CD14-positive monocyte (primary cell): ENCODE measurements at regions not wholly inside any gene's neighbourhood (a gene's known extent, or its start where the extent isn't known, plus 50 kb on each side); places are given as distances from the start of the nearest gene placed in this dataset.

ENCODE experiments used
- DNase-seq, 3 donors: peaks; one replicate each; pipeline ENCODE4 v3.0.0-alpha.2; 2011 to 2022
- H2AFZ ChIP-seq: 2 replicates; pipeline ENCODE4 v1.6.0; 2012; ENCODE audit warnings: mild to moderate bottlenecking, low read depth, low read length, inconsistent platforms; ENCODE audit not compliant: insufficient read depth, poor library complexity, severe bottlenecking
- H3K27ac ChIP-seq, 2 donors: 1 replicate in 1 of 2; 2 replicates in 1 of 2; pipeline ENCODE4 v1.5.1; 2012 to 2013; ENCODE audit warnings: low read length in 2 of 2, control low read depth in 1 of 2, inconsistent platforms in 1 of 2, low read depth in 1 of 2, mild to moderate bottlenecking in 1 of 2
- H3K27me3 ChIP-seq, 2 donors: one replicate each; pipeline versions ENCODE4 v1.6.0 to v1.6.1; 2011 to 2013; ENCODE audit warnings: low read length in 2 of 2; ENCODE audit not compliant: control insufficient read depth in 2 of 2, insufficient read depth in 2 of 2
- H3K36me3 ChIP-seq, 2 donors: replicated peaks in 1 of 2; 1 replicate in 1 of 2; 2 replicates in 1 of 2; pipeline versions ENCODE4 v1.5.1 to v1.6.1; 2012 to 2013; ENCODE audit warnings: low read length in 2 of 2, control low read depth in 1 of 2, inconsistent platforms in 1 of 2, mild to moderate bottlenecking in 1 of 2; ENCODE audit not compliant: insufficient read depth in 2 of 2, control insufficient read depth in 1 of 2
- H3K4me1 ChIP-seq, 2 donors: 1 replicate in 1 of 2; 2 replicates in 1 of 2; pipeline versions ENCODE4 v1.5.1 to v1.6.1; 2012 to 2013; ENCODE audit warnings: low read length in 2 of 2, control low read depth in 1 of 2, inconsistent platforms in 1 of 2, mild to moderate bottlenecking in 1 of 2, moderate library complexity in 1 of 2; ENCODE audit not compliant: insufficient read depth in 2 of 2, control insufficient read depth in 1 of 2
- H3K4me2 ChIP-seq: replicated peaks from 2 replicates; pipeline ENCODE3; 2012; ENCODE audit warnings: low read length, moderate library complexity, mild to moderate bottlenecking; ENCODE audit not compliant: poor library complexity, severe bottlenecking; ENCODE audit errors: extremely low read depth
- H3K4me3 ChIP-seq, 3 experiments: fragments of 200-600 bp in 1 of 3; sonication (generic) in 1 of 3; replicated peaks in 1 of 3; 1 replicate in 2 of 3; 2 replicates in 1 of 3; pipeline ENCODE4 v1.5.1; 2011 to 2013; ENCODE audit warnings: low read length in 3 of 3, mild to moderate bottlenecking in 3 of 3, control low read depth in 2 of 3, low read depth in 2 of 3, inconsistent platforms in 1 of 3, moderate library complexity in 1 of 3
- H3K79me2 ChIP-seq: 2 replicates; pipeline ENCODE4 v1.6.0; 2012; ENCODE audit warnings: mild to moderate bottlenecking, control low read depth, inconsistent platforms, low read length, moderate library complexity; ENCODE audit not compliant: insufficient read depth
- H3K9ac ChIP-seq: 2 replicates; pipeline ENCODE4 v1.6.0; 2017; ENCODE audit warnings: low read length, mild to moderate bottlenecking; ENCODE audit not compliant: insufficient read depth, poor library complexity, severe bottlenecking
- H3K9me3 ChIP-seq, 2 donors: replicated peaks in 1 of 2; 1 replicate in 1 of 2; 2 replicates in 1 of 2; pipeline versions ENCODE4 v1.5.1 to v1.6.1; 2012 to 2013; ENCODE audit warnings: low read length in 2 of 2, control low read depth in 1 of 2; ENCODE audit not compliant: control insufficient read depth in 1 of 2, insufficient read depth in 1 of 2
- H4K20me1 ChIP-seq: 2 replicates; pipeline ENCODE4 v1.6.0; 2012; ENCODE audit warnings: mild to moderate bottlenecking, low read length, control low read depth, moderate library complexity; ENCODE audit not compliant: insufficient read depth
- H3K27ac Mint-ChIP-seq, 7 donors: one replicate each; pipeline ENCODE4 v1.8.0; 2020; ENCODE audit warnings: mild to moderate bottlenecking in 7 of 7, mixed read lengths in 7 of 7, moderate library complexity in 6 of 7, inconsistent platforms in 2 of 7
- H3K27me3 Mint-ChIP-seq, 3 donors: one replicate each; pipeline ENCODE4 v1.8.0; 2021 to 2022; ENCODE audit warnings: low read depth in 3 of 3, mild to moderate bottlenecking in 3 of 3, mixed read lengths in 3 of 3, moderate library complexity in 3 of 3, inconsistent platforms in 1 of 3
- H3K36me3 Mint-ChIP-seq, 2 donors: one replicate each; pipeline ENCODE4 v1.8.0; 2020; ENCODE audit warnings: mixed read lengths in 2 of 2, inconsistent platforms in 1 of 2, mild to moderate bottlenecking in 1 of 2
- H3K4me1 Mint-ChIP-seq: one replicate; pipeline ENCODE4 v1.8.0; 2020; ENCODE audit warnings: mild to moderate bottlenecking, mixed read lengths
- H3K4me3 Mint-ChIP-seq, 2 donors: one replicate each; pipeline ENCODE4 v1.8.0; 2020; ENCODE audit warnings: mild to moderate bottlenecking in 2 of 2, mixed read lengths in 2 of 2, moderate library complexity in 1 of 2
- H3K9me3 Mint-ChIP-seq, 7 donors: one replicate each; pipeline ENCODE4 v1.8.0; 2020 to 2022; ENCODE audit warnings: mixed read lengths in 7 of 7, mild to moderate bottlenecking in 6 of 7, moderate library complexity in 6 of 7, inconsistent platforms in 2 of 7
- intact Hi-C, 2 donors: fragments of 100-400 bp; cut with micrococcal nuclease; formaldehyde crosslinking; loops; one replicate each; pipeline versions ENCODE4 v1.15.0 to v1.15.1; 2023
- TF ChIP-seq, protein P1 (sequence below): fragments of 200-600 bp; IDR thresholded peaks from one replicate; pipeline ENCODE4 v1.8.0; 2022; ENCODE audit warnings: antibody characterized with exemption, mild to moderate bottlenecking

DNA sequence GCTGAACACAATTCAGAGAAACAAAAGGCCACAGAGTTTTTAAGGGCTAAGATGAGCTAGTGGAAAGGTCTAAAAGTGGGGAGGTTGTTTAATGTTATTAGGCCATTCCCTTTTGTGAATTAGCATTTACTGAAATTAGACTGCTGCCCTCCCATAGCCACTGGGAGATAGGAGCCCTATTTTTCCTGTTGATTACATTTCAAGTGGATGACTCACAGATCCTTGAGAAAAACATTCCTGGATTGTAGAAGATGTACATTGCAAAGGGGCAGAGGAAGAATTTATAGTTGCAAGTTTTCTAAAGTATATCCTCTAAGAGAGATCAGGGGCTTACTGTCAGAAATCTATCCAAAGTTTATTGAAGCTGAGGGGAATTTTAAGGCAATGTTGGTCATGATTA lies 367.1 kb upstream of the IZUMO3 start:
- Mint-ChIP-seq H3K36me3 (no peaks in the 10 kb centered on the region), H3K4me3 (no peak overlapping the region), H3K27ac (no peak overlapping the region), H3K27me3 (no peaks in the 10 kb centered on the region), H3K9me3 (peaks cover 0 to 6% (median 0%) of the 10 kb centered on the region in 7 donors), H3K4me1 (no peaks in the 10 kb centered on the region)
- Histone ChIP-seq H3K79me2 (no peaks in the 10 kb centered on the region), H3K27me3 (no peaks in the 10 kb centered on the region), H3K36me3 (no peaks in the 10 kb centered on the region), H3K9me3 (peaks cover 0 to 3% of the 10 kb centered on the region in 2 donors), H3K4me3 (no peak overlapping the region), H3K4me1 (no peaks in the 10 kb centered on the region), H3K9ac (no peak overlapping the region), H2AFZ (no peak overlapping the region), H4K20me1 (no peaks in the 10 kb centered on the region), H3K4me2 (no peak overlapping the region), H3K27ac (no peak overlapping the region)
- no peak for DNase-seq
- intact Hi-C loops, result no loop called here
- TF ChIP-seq, protein P1, sequence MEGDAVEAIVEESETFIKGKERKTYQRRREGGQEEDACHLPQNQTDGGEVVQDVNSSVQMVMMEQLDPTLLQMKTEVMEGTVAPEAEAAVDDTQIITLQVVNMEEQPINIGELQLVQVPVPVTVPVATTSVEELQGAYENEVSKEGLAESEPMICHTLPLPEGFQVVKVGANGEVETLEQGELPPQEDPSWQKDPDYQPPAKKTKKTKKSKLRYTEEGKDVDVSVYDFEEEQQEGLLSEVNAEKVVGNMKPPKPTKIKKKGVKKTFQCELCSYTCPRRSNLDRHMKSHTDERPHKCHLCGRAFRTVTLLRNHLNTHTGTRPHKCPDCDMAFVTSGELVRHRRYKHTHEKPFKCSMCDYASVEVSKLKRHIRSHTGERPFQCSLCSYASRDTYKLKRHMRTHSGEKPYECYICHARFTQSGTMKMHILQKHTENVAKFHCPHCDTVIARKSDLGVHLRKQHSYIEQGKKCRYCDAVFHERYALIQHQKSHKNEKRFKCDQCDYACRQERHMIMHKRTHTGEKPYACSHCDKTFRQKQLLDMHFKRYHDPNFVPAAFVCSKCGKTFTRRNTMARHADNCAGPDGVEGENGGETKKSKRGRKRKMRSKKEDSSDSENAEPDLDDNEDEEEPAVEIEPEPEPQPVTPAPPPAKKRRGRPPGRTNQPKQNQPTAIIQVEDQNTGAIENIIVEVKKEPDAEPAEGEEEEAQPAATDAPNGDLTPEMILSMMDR, result no peak

DNA sequence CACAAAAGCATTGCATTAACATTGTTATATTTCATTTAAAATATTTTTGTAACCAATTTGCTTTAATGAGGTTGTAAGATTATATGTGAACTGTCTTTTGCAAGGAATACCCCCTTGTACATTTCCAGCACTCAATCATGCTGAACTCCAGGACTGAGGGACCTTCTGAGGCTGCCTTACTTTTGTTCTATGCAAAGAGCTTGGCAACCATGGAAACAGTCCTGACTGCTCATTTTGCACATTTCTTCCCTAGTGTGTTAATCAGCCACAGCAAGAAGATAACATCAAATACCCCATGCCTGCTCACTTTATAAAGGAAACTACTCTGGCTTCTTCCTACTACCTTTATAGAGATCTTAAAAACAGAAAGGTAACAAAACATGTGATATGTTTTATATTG lies 355.6 kb upstream of the IZUMO3 start:
- Mint-ChIP-seq H3K27ac (no peak overlapping the region), H3K9me3 (peaks cover 0 to 3% (median 2%) of the 10 kb centered on the region in 7 donors), H3K27me3 (no peaks in the 10 kb centered on the region), H3K4me1 (no peaks in the 10 kb centered on the region), H3K4me3 (no peak overlapping the region), H3K36me3 (no peaks in the 10 kb centered on the region)
- H4K20me1 ChIP-seq, result no peaks in the 10 kb centered on the region
- no peaks in the 10 kb centered on the region for H3K36me3 ChIP-seq
- intact Hi-C loops, result no loop called here
- TF ChIP-seq, protein P1, result no peak
- no peak for DNase-seq
- H3K4me3 ChIP-seq, result no peak overlapping the region
- H3K27ac ChIP-seq, result no peak overlapping the region
- no peaks in the 10 kb centered on the region for H3K79me2 ChIP-seq
- no peak overlapping the region for H2AFZ ChIP-seq
- no peaks in the 10 kb centered on the region for H3K27me3 ChIP-seq
- no peak overlapping the region for H3K4me2 ChIP-seq
- H3K9ac ChIP-seq, result no peak overlapping the region
- no peaks in the 10 kb centered on the region for H3K4me1 ChIP-seq
- peaks cover 0 to 6% of the 10 kb centered on the region in 2 donors for H3K9me3 ChIP-seq
